Ovary (tissue), 3 donors: ENCODE measurements at regions not wholly inside any gene's neighbourhood (a gene's known extent, or its start where the extent isn't known, plus 50 kb on each side); places are given as distances from the start of the nearest gene placed in this dataset.

Source experiments
- CTCF ChIP-seq, 3 donors: fragments of 450-650 bp in 2 of 3; fragments of 200-600 bp in 1 of 3; IDR thresholded peaks; one replicate each; pipeline versions ENCODE4 v1.5.1 to v1.8.0; 2016 to 2022; ENCODE audit warnings: antibody characterized with exemption in 3 of 3, mild to moderate bottlenecking in 1 of 3
- EP300 ChIP-seq: sonication (generic); formaldehyde crosslinking; IDR thresholded peaks from one replicate; pipeline ENCODE4 v1.6.1; 2017; ENCODE audit warnings: antibody characterized with exemption
- POLR2A ChIP-seq: fragments of 450-650 bp; IDR thresholded peaks from one replicate; pipeline ENCODE4 v1.6.1; 2017; ENCODE audit warnings: antibody characterized with exemption, mild to moderate bottlenecking, moderate library complexity
- donor health status: DM: no; HTN: no; CAD: no.

DNA sequence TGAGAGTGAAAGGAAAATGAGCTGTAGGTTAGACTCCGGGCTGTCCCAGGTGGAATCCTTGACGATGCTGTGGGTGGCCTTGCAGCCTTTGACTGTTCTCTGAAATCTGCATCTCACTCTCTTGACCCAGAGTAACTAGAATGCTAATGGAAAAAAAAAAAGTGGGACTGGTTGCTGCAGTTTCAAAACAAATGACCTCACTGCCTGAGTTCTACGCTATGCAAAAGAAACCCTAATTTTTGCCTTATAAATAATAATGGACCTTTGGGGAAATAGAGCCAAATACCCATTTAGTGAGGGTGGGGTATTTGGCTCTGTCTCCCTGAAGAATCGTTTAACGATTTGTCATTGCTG lies 309.7 kb upstream of the C2CD4B start:
- no peak for TF ChIP-seq CTCF (IDR thresholded peaks at IDR 0.05)
- no peak for TF ChIP-seq POLR2A
- TF ChIP-seq EP300 = no peak
